HUES6 (cell line): ENCODE measurements at regions not wholly inside any gene's neighbourhood (a gene's known extent, or its start where the extent isn't known, plus 50 kb on each side); places are given as distances from the start of the nearest gene placed in this dataset.

Experiments
- H3K27ac ChIP-seq: 2 replicates; pipeline ENCODE4 v1.7.0; 2013; ENCODE audit warnings: low read depth, mild to moderate bottlenecking, low read length, inconsistent platforms
- H3K27me3 ChIP-seq: 2 replicates; pipeline ENCODE4 v1.6.1; 2013; ENCODE audit warnings: low read length; ENCODE audit not compliant: control insufficient read depth, insufficient read depth
- H3K36me3 ChIP-seq: 2 replicates; pipeline ENCODE4 v1.6.1; 2013; ENCODE audit warnings: low read length; ENCODE audit not compliant: control insufficient read depth, insufficient read depth
- H3K4me1 ChIP-seq: 2 replicates; pipeline ENCODE4 v1.6.1; 2013; ENCODE audit warnings: low read length; ENCODE audit not compliant: control insufficient read depth, insufficient read depth
- H3K4me3 ChIP-seq: 2 replicates; pipeline ENCODE4 v1.5.1; 2013; ENCODE audit warnings: low read depth, low read length
- H3K9ac ChIP-seq: one replicate; pipeline ENCODE4 v1.6.1; 2013; ENCODE audit warnings: mild to moderate bottlenecking, low read length
- H3K9me3 ChIP-seq: 2 replicates; pipeline ENCODE4 v1.6.1; 2013; ENCODE audit warnings: low read depth, low read length; ENCODE audit not compliant: control insufficient read depth, insufficient read depth

GRCh38 chr12:58033831-58034230 lies 92.5 kb downstream of the ATP23 start:
- Histone ChIP-seq H3K9ac (no peak overlapping the region), H3K27me3 (no peaks in the 10 kb centered on the region), H3K4me1 (no peaks in the 10 kb centered on the region), H3K36me3 (no peaks in the 10 kb centered on the region), H3K4me3 (no peak overlapping the region), H3K9me3 (peaks cover 48% of the 10 kb centered on the region), H3K27ac (no peak overlapping the region)

- no peaks in the 10 kb centered on the region for H3K4me1 ChIP-seq
- no peaks in the 10 kb centered on the region for H3K36me3 ChIP-seq
- H3K9ac ChIP-seq: no peak overlapping the region
- no peak overlapping the region for H3K4me3 ChIP-seq
- no peak overlapping the region for H3K27ac ChIP-seq
- peaks cover 49% of the 10 kb centered on the region for H3K9me3 ChIP-seq
- no peaks in the 10 kb centered on the region for H3K27me3 ChIP-seq
Measured at GRCh38 chr12:58034311-58034710, 92.9 kb downstream of the ATP23 start.

GRCh38 chr12:58034712-58035111 lies 93.3 kb downstream of the ATP23 start:
- Histone ChIP-seq H3K27ac (no peak overlapping the region), H3K36me3 (no peaks in the 10 kb centered on the region), H3K9ac (no peak overlapping the region), H3K4me1 (no peaks in the 10 kb centered on the region), H3K4me3 (no peak overlapping the region), H3K9me3 (peaks cover 49% of the 10 kb centered on the region), H3K27me3 (no peaks in the 10 kb centered on the region)

- Histone ChIP-seq H3K4me3 (no peak overlapping the region), H3K9ac (no peak overlapping the region), H3K27me3 (no peaks in the 10 kb centered on the region)
Measured at GRCh38 chr12:58041441-58041840, 100.1 kb downstream of the ATP23 start.

GRCh38 chr12:58044966-58045365 lies 103.6 kb downstream of the ATP23 start:
- Histone ChIP-seq H3K36me3 (no peaks in the 10 kb centered on the region), H3K9me3 (peaks cover 9% of the 10 kb centered on the region; the same call in 1 of the 2 replicates), H3K27me3 (no peaks in the 10 kb centered on the region), H3K4me3 (no peak overlapping the region), H3K27ac (no peak overlapping the region), H3K9ac (no peak overlapping the region), H3K4me1 (no peaks in the 10 kb centered on the region)

More at GRCh38 chr12:58041441-58041840, 100.1 kb downstream of the ATP23 start:
- H3K27ac ChIP-seq: no peak overlapping the region
- H3K36me3 ChIP-seq: no peaks in the 10 kb centered on the region
- H3K4me1 ChIP-seq: no peaks in the 10 kb centered on the region
- H3K9me3 ChIP-seq: peaks cover 29% of the 10 kb centered on the region

GRCh38 chr12:58046271-58046670 lies 104.9 kb downstream of the ATP23 start:
- Histone ChIP-seq H3K27ac (no peak overlapping the region), H3K27me3 (no peaks in the 10 kb centered on the region)

GRCh38 chr12:58051378-58051777 lies 110.0 kb downstream of the ATP23 start:
- no peaks in the 10 kb centered on the region for H3K27me3 ChIP-seq
- H3K27ac ChIP-seq: no peak overlapping the region
- H3K9me3 ChIP-seq: peaks cover 14% of the 10 kb centered on the region
- no peak overlapping the region for H3K9ac ChIP-seq
- no peaks in the 10 kb centered on the region for H3K36me3 ChIP-seq
- H3K4me3 ChIP-seq: no peak overlapping the region
- no peaks in the 10 kb centered on the region for H3K4me1 ChIP-seq

More at GRCh38 chr12:58046271-58046670, 104.9 kb downstream of the ATP23 start:
- H3K36me3 ChIP-seq: no peaks in the 10 kb centered on the region
- H3K9me3 ChIP-seq: peaks cover 11% of the 10 kb centered on the region
- H3K4me1 ChIP-seq: no peaks in the 10 kb centered on the region
- no peak overlapping the region for H3K4me3 ChIP-seq
- no peak overlapping the region for H3K9ac ChIP-seq

- Histone ChIP-seq H3K4me1 (no peaks in the 10 kb centered on the region), H3K36me3 (no peaks in the 10 kb centered on the region), H3K27me3 (no peaks in the 10 kb centered on the region), H3K27ac (no peak overlapping the region), H3K9me3 (no peaks in the 10 kb centered on the region), H3K4me3 (no peak overlapping the region), H3K9ac (no peak overlapping the region)
Measured at GRCh38 chr12:58064666-58065065, 123.3 kb downstream of the ATP23 start.

- Histone ChIP-seq H3K36me3 (no peaks in the 10 kb centered on the region), H3K9ac (no peak overlapping the region), H3K4me3 (no peak overlapping the region), H3K27ac (no peak overlapping the region), H3K4me1 (no peaks in the 10 kb centered on the region), H3K27me3 (no peaks in the 10 kb centered on the region), H3K9me3 (no peaks in the 10 kb centered on the region)
Measured at GRCh38 chr12:58066296-58066695, 124.9 kb downstream of the ATP23 start.

GRCh38 chr12:58067610-58068387 lies 126.4 kb downstream of the ATP23 start:
- H3K27me3 ChIP-seq: no peaks in the 10 kb centered on the region
- no peak overlapping the region for H3K4me3 ChIP-seq
- H3K27ac ChIP-seq: no peak overlapping the region
- no peaks in the 10 kb centered on the region for H3K36me3 ChIP-seq
- H3K9me3 ChIP-seq: no peaks in the 10 kb centered on the region
- no peaks in the 10 kb centered on the region for H3K4me1 ChIP-seq
- H3K9ac ChIP-seq: no peak overlapping the region

GRCh38 chr12:58068706-58069105 lies 127.3 kb downstream of the ATP23 start:
- no peak overlapping the region for H3K9ac ChIP-seq
- no peaks in the 10 kb centered on the region for H3K9me3 ChIP-seq
- no peaks in the 10 kb centered on the region for H3K36me3 ChIP-seq
- H3K4me3 ChIP-seq: no peak overlapping the region
- no peaks in the 10 kb centered on the region for H3K27me3 ChIP-seq
- H3K27ac ChIP-seq: no peak overlapping the region
- no peaks in the 10 kb centered on the region for H3K4me1 ChIP-seq
